Muscle layer of duodenum (tissue), 2 donors: ENCODE measurements at regions not wholly inside any gene's neighbourhood (a gene's known extent, or its start where the extent isn't known, plus 50 kb on each side); places are given as distances from the start of the nearest gene placed in this dataset.

Experiments
- H3K27ac ChIP-seq: one replicate; pipeline ENCODE4 v1.7.0; 2013; ENCODE audit warnings: mild to moderate bottlenecking, low read length
- H3K27me3 ChIP-seq: one replicate; pipeline ENCODE4 v1.7.0; 2013; ENCODE audit warnings: low read depth, mild to moderate bottlenecking, control low read depth, low read length
- H3K36me3 ChIP-seq, 2 donors: one replicate each; pipeline ENCODE4 v1.7.0; 2013; ENCODE audit warnings: low read length in 2 of 2, control low read depth in 1 of 2, mild to moderate bottlenecking in 1 of 2; ENCODE audit not compliant: insufficient read depth in 2 of 2, control insufficient read depth in 1 of 2
- H3K4me1 ChIP-seq, 2 donors: one replicate each; pipeline ENCODE4 v1.7.0; 2013; ENCODE audit warnings: low read length in 2 of 2, mild to moderate bottlenecking in 2 of 2, control low read depth in 1 of 2, moderate library complexity in 1 of 2; ENCODE audit not compliant: insufficient read depth in 2 of 2, control insufficient read depth in 1 of 2
- H3K4me3 ChIP-seq, 2 donors: one replicate each; pipeline ENCODE4 v1.7.0; 2013; ENCODE audit warnings: low read length in 2 of 2, low read depth in 1 of 2, mild to moderate bottlenecking in 1 of 2
- H3K9me3 ChIP-seq, 2 donors: one replicate each; pipeline ENCODE4 v1.7.0; 2013; ENCODE audit warnings: low read length in 2 of 2, control low read depth in 1 of 2, mild to moderate bottlenecking in 1 of 2; ENCODE audit not compliant: control insufficient read depth in 1 of 2
- donor health status: healthy.

- Histone ChIP-seq H3K27ac (no peak overlapping the region), H3K36me3 (no peaks in the 10 kb centered on the region), H3K27me3 (no peaks in the 10 kb centered on the region), H3K4me1 (no peaks in the 10 kb centered on the region), H3K9me3 (no peaks in the 10 kb centered on the region), H3K4me3 (no peak overlapping the region)
Observed at GRCh38 chr3:82498186-82498585, 736.7 kb upstream of the GBE1 start.

GRCh38 chr3:82496890-82497560, 735.6 kb upstream of the GBE1 start:
- Histone ChIP-seq H3K4me1 (no peaks in the 10 kb centered on the region), H3K4me3 (no peak overlapping the region), H3K27me3 (no peaks in the 10 kb centered on the region), H3K9me3 (no peaks in the 10 kb centered on the region), H3K27ac (no peak overlapping the region), H3K36me3 (no peaks in the 10 kb centered on the region)

- H3K4me1 ChIP-seq = no peaks in the 10 kb centered on the region
- no peaks in the 10 kb centered on the region for H3K36me3 ChIP-seq
- H3K27ac ChIP-seq = no peak overlapping the region
- no peaks in the 10 kb centered on the region for H3K9me3 ChIP-seq
- no peak overlapping the region for H3K4me3 ChIP-seq
- no peaks in the 10 kb centered on the region for H3K27me3 ChIP-seq
Observed at GRCh38 chr3:82495655-82496054, 734.2 kb upstream of the GBE1 start.

- no peak overlapping the region for H3K4me3 ChIP-seq
- no peaks in the 10 kb centered on the region for H3K9me3 ChIP-seq
- H3K27ac ChIP-seq = no peak overlapping the region
- no peaks in the 10 kb centered on the region for H3K4me1 ChIP-seq
- no peaks in the 10 kb centered on the region for H3K27me3 ChIP-seq
- no peaks in the 10 kb centered on the region for H3K36me3 ChIP-seq
Observed at GRCh38 chr3:82494977-82495489, 733.6 kb upstream of the GBE1 start.

GRCh38 chr3:82493858-82494257, 732.4 kb upstream of the GBE1 start:
- Histone ChIP-seq H3K36me3 (no peaks in the 10 kb centered on the region), H3K9me3 (no peaks in the 10 kb centered on the region), H3K27me3 (no peaks in the 10 kb centered on the region), H3K27ac (no peak overlapping the region), H3K4me1 (no peaks in the 10 kb centered on the region), H3K4me3 (no peak overlapping the region)

GRCh38 chr3:82475306-82475705, 713.9 kb upstream of the GBE1 start:
- H3K9me3 ChIP-seq = peaks cover 0 to 3% of the 10 kb centered on the region in 2 donors
- H3K4me3 ChIP-seq = no peak overlapping the region
- H3K4me1 ChIP-seq = no peaks in the 10 kb centered on the region
- no peak overlapping the region for H3K27ac ChIP-seq
- H3K27me3 ChIP-seq = no peaks in the 10 kb centered on the region
- H3K36me3 ChIP-seq = no peaks in the 10 kb centered on the region

GRCh38 chr3:82474711-82475110, 713.3 kb upstream of the GBE1 start:
- Histone ChIP-seq H3K4me3 (no peak overlapping the region), H3K27ac (no peak overlapping the region), H3K9me3 (peaks cover 0 to 3% of the 10 kb centered on the region in 2 donors), H3K27me3 (no peaks in the 10 kb centered on the region), H3K36me3 (no peaks in the 10 kb centered on the region), H3K4me1 (no peaks in the 10 kb centered on the region)

- Histone ChIP-seq H3K4me3 (no peak overlapping the region), H3K36me3 (no peaks in the 10 kb centered on the region), H3K27me3 (no peaks in the 10 kb centered on the region), H3K9me3 (peaks cover 0 to 3% of the 10 kb centered on the region in 2 donors), H3K4me1 (no peaks in the 10 kb centered on the region), H3K27ac (no peak overlapping the region)
Observed at GRCh38 chr3:82473864-82474541, 712.6 kb upstream of the GBE1 start.

- Histone ChIP-seq H3K4me3 (no peak overlapping the region), H3K27me3 (no peaks in the 10 kb centered on the region), H3K9me3 (no peaks in the 10 kb centered on the region), H3K36me3 (no peaks in the 10 kb centered on the region), H3K4me1 (no peaks in the 10 kb centered on the region), H3K27ac (no peak overlapping the region)
Observed at GRCh38 chr3:82467051-82467450, 705.6 kb upstream of the GBE1 start.

GRCh38 chr3:82462977-82463376, 701.5 kb upstream of the GBE1 start:
- Histone ChIP-seq H3K27me3 (no peaks in the 10 kb centered on the region), H3K4me3 (no peak overlapping the region), H3K4me1 (no peaks in the 10 kb centered on the region), H3K36me3 (no peaks in the 10 kb centered on the region), H3K9me3 (no peaks in the 10 kb centered on the region), H3K27ac (no peak overlapping the region)

- no peaks in the 10 kb centered on the region for H3K36me3 ChIP-seq
- no peak overlapping the region for H3K4me3 ChIP-seq
- no peaks in the 10 kb centered on the region for H3K27me3 ChIP-seq
- H3K9me3 ChIP-seq = no peaks in the 10 kb centered on the region
- no peaks in the 10 kb centered on the region for H3K4me1 ChIP-seq
- H3K27ac ChIP-seq = no peak overlapping the region
Observed at GRCh38 chr3:82461049-82461889, 699.8 kb upstream of the GBE1 start.
